ENCODE measurements at regions not wholly inside any gene's neighbourhood (a gene's known extent, or its start where the extent isn't known, plus 50 kb on each side); places are given as distances from the start of the nearest gene placed in this dataset.

DNA sequence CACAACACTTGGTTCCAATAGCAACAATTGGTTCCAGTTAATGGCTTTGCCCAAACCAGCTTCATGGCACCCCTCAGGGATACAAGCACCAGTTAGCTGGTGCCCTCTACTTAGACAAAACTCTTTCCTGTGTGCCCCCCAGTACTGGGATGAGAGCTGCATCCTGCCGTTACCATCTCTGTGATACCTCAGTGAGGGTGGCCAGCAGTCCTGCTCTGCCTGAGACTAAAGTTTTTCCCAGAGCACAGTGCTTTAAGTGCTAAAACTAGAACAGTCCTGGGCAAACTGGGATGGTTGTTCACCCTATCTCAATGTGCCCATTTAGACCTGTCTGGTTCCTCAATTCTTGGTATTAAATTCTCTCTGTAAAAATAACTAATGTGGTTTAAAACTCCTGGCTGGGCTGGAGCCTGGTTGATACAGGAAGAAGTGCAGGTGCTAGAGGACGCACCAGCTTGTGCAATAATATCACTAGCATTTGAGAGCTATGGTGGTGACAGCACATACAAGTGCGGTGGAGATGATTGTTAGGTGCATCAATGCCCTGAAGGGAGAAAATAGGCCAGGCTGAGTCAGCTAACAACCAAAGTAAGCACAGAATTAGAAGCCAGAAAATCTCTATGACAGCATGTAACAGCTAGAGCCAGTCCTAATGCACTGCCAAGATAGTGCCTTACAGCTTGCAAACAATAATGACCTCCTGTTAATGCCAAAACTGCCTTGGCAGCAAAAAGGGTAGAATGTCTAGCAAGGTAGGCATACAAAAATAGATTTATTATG lies 179.8 kb upstream of the GALNT2 start:
- no peak for ATAC-seq
- ChIA-PET CTCF (interaction anchor here (0.7 kb wide), 1 partner anchor 15 kb away, joined by 3 read pairs; no protein-coding TSS in a partner anchor), POLR2A (no interaction called here)
- Mint-ChIP-seq H3K4me1 (ENCODE audit: low read depth) (no peaks in the 10 kb centered on the region), H3K9me3 (no peaks in the 10 kb centered on the region), H3K27me3 (peaks cover 6% of the 10 kb centered on the region), H3K36me3 (ENCODE audit: low read depth) (no peaks in the 10 kb centered on the region), H3K27ac (no peak overlapping the region), H3K4me3 (no peak overlapping the region)
- TF ChIP-seq, protein P1, sequence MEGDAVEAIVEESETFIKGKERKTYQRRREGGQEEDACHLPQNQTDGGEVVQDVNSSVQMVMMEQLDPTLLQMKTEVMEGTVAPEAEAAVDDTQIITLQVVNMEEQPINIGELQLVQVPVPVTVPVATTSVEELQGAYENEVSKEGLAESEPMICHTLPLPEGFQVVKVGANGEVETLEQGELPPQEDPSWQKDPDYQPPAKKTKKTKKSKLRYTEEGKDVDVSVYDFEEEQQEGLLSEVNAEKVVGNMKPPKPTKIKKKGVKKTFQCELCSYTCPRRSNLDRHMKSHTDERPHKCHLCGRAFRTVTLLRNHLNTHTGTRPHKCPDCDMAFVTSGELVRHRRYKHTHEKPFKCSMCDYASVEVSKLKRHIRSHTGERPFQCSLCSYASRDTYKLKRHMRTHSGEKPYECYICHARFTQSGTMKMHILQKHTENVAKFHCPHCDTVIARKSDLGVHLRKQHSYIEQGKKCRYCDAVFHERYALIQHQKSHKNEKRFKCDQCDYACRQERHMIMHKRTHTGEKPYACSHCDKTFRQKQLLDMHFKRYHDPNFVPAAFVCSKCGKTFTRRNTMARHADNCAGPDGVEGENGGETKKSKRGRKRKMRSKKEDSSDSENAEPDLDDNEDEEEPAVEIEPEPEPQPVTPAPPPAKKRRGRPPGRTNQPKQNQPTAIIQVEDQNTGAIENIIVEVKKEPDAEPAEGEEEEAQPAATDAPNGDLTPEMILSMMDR (IDR thresholded peaks at IDR 0.05), result no peak
- intact Hi-C loops (cut with micrococcal nuclease), result no loop called here
- DNase-seq, result no peak

DNA sequence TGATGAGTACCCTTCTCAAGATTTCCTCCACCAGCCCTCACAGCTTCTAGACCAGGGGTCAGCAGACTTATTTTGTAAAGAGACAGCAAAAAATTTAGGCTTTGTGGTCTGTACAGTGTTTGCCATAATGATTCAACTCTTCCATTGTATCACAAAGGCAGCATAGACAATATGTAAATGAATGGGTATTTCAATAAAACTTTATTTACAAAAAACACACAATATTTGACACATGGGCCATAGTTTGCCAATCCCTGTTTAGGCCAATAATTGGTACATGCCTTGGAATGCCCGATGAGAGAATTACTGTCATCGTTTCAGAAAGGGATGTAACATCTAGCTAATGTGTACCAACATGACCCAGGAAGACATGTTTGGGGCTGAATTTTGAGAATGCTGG lies 178.9 kb upstream of the GALNT2 start:
- H3K4me1 Mint-ChIP-seq (ENCODE audit: low read depth), result no peaks in the 10 kb centered on the region
- peaks cover 4% of the 10 kb centered on the region for H3K27me3 Mint-ChIP-seq
- ChIA-PET CTCF (no interaction called here), POLR2A (no interaction called here)
- no peak for ATAC-seq
- no peak overlapping the region for H3K4me3 Mint-ChIP-seq
- H3K27ac Mint-ChIP-seq, result no peak overlapping the region
- no peaks in the 10 kb centered on the region for H3K36me3 Mint-ChIP-seq (ENCODE audit: low read depth)
- intact Hi-C loops (cut with micrococcal nuclease), result no loop called here
- no peak for DNase-seq
- no peaks in the 10 kb centered on the region for H3K9me3 Mint-ChIP-seq
- TF ChIP-seq, protein P1 (IDR thresholded peaks at IDR 0.05), result no peak

DNA sequence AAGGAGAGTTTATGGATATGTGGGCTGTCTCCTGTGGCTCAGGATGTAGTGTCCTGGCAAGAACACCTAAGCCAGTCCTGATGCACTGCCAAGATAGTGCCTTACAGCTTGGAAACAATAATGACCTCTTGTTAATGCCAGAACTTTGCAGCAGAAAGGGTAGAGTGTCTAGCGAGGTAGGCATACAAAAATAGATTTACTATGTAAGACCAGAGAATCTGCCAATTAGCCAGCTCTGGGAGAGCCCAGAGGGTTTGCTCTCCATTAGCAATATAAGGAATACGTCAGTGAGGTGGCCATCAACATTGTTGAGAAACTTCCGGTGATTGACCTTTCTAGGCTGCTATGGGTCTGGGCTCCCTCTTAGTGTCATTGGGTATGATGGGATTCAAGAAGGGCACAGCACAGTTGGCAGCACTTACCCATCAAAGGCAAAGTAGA lies 178.5 kb upstream of the GALNT2 start:
- ATAC-seq (no peak), DNase-seq (no peak)
- Mint-ChIP-seq H3K36me3 (ENCODE audit: low read depth) (no peaks in the 10 kb centered on the region), H3K27me3 (peaks cover 4% of the 10 kb centered on the region), H3K27ac (no peak overlapping the region), H3K4me1 (ENCODE audit: low read depth) (no peaks in the 10 kb centered on the region), H3K4me3 (no peak overlapping the region), H3K9me3 (no peaks in the 10 kb centered on the region)
- CTCF ChIA-PET, result no interaction called here
- POLR2A ChIA-PET, result no interaction called here
- TF ChIP-seq, protein P1 (IDR thresholded peaks at IDR 0.05), result no peak
- intact Hi-C loops (cut with micrococcal nuclease), result no loop called here

DNA sequence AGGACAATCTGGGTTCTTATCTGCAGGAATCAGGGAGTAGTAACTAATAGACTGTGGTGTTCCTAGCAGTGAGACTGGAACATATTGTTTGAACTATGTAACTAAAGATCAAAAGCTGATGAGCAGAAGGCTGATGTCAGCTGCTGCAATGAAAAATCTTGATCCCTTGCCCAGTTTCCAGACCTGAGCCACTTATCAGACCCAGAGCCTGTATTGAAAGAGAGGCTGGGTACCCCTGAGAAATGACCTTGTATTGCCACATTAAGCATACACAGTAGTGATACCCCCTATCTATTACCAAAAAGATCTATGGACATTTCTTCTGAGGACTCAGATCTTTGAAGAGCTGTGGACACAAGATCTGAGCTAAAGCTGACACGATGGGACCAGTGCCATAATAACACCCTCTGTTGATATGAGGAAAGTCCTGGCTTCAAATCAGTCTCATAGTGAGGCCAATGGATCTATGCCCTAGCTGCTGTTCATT lies 178.0 kb upstream of the GALNT2 start:
- DNase-seq (no peak), ATAC-seq (no peak)
- H3K36me3 Mint-ChIP-seq (ENCODE audit: low read depth), result no peaks in the 10 kb centered on the region
- no peak overlapping the region for H3K27ac Mint-ChIP-seq
- ChIA-PET CTCF (no interaction called here), POLR2A (no interaction called here)
- no peak overlapping the region for H3K4me3 Mint-ChIP-seq
- H3K9me3 Mint-ChIP-seq, result no peaks in the 10 kb centered on the region
- intact Hi-C loops (cut with micrococcal nuclease), result no loop called here
- H3K4me1 Mint-ChIP-seq (ENCODE audit: low read depth), result no peaks in the 10 kb centered on the region
- peaks cover 4% of the 10 kb centered on the region for H3K27me3 Mint-ChIP-seq
- TF ChIP-seq, protein P1 (IDR thresholded peaks at IDR 0.05), result no peak

DNA sequence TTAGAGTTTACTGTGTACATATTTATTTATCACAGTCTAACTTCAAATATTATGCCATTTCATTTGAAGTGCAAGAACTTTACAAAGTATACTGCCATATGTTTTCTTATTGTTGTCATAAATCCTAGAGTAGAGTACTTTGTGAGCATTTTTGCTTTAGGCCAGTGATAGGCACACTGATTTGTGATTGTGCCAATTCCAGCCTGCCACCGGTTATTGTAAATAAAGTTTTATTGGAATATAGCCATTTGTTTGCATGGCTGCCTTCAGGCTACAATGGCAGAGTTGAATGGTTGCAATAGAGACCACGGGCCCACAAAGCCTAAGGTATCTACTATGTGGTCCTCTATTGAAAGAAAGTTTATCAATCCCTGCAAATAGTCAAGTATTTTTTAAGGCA lies 175.8 kb upstream of the GALNT2 start:
- Mint-ChIP-seq H3K36me3 (ENCODE audit: low read depth) (no peaks in the 10 kb centered on the region), H3K9me3 (no peaks in the 10 kb centered on the region), H3K27ac (no peak overlapping the region), H3K4me1 (ENCODE audit: low read depth) (no peaks in the 10 kb centered on the region), H3K4me3 (no peak overlapping the region), H3K27me3 (peaks cover 4% of the 10 kb centered on the region)
- no peak for ATAC-seq
- intact Hi-C loops (cut with micrococcal nuclease), result no loop called here
- CTCF ChIA-PET, result no interaction called here
- TF ChIP-seq, protein P1 (IDR thresholded peaks at IDR 0.05), result no peak
- DNase-seq, result no peak
- POLR2A ChIA-PET, result no interaction called here

Data from activated CD8-positive, alpha-beta T cell treated with anti-CD3 and anti-CD28 coated beads for 36 hours (primary cell).